ENCODE measurements at regions not wholly inside any gene's neighbourhood (a gene's known extent, or its start where the extent isn't known, plus 50 kb on each side); places are given as distances from the start of the nearest gene placed in this dataset.
A peak's percentile ranks its signal among the peaks of the same experiment; 100 is the strongest.

DNA sequence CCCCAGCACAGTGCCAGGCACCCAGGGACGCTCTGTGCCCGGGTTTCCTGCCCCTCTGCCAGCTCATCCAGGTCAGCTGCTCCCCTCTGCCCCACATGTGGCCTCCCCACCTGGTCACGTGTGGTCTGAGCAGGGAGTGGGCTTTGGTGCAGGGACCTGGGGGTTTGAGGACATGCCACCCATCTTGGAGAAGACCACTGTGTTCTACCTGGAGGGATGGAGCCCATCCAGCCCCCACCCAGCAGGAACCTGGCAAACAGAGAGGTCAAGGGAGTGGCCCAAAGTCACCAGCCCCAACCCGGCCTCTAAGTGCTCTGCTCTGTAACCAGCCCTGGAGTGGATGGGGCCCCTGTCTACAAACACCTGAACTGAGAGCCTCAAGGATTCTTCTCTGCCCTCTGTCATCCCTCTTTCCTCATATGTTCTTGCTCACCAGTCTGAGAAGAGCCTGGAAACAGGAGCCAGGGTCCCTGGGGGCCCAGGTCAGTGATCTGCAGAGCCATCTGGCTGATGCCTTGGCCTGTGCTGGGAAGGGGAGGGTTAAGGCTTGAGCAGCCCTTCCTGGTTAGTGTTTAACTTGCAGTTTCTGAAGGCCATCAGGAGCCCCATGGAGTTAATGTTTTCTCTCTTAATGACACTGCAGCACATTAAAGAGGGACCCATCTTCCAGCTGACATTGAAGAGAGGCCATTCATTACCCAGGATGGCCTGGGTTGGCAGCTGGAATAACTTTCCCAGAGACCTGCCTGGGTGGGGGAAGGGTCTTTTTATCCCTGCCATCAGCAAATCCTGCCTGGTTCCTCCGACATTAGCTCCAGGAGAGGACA, 235.4 kb downstream of the PTPRU start:
- DNase-seq (ENCODE audit: low read depth in 3 of 3) = no peak

DNA sequence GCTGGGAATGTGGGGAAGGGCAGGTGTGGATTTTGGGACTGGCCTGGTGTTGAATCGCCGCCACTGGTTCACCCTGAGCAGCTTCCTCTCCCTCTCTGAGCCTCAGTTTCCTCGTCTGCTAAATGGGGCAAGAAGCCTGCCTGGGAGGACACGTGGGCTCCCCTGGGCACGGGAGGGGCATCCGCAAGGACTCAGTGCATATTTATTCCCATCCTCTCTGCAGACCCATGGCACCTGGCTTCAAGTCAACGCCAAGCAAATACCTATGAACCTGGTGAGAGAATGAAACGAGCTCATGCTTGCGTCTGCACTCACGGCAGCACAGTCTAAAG, 234.4 kb downstream of the PTPRU start:
- no peak for DNase-seq (ENCODE audit: low read depth in 3 of 3)

DNA sequence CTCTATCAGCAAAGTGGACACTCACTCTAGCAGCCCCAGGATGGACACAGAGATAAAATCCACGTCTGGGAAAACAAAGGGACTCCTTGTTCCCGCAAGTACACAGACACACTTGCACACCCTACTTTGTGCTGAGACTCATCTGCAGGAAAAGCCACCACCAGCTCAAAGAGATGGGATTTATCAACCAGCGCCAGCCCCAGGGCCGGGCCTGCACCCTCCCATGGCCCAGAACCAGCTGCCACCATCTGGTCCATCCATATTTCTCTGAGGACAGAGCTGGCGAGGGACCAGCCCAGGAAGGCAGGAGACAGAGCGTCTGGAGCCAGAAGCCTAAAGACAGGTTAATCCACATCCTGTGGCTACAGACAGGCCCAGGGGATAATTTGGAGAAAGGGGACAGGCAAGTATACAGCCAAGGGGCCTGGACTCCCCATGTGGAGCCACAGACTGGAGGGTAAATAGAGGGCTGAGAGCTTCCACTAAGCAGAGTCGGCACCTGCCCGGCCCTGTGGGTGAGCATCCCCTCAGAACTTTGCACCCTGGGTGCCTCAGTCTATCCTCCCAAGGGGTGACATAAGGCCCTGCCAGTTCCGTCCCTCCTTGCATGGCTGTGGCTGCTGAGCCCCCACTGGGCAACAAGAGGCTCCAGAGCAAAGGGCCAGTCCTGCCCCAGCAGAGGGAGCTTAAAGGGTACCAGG, 233.9 kb downstream of the PTPRU start:
- DNase-seq (ENCODE audit: low read depth in 3 of 3) = no peak

DNA sequence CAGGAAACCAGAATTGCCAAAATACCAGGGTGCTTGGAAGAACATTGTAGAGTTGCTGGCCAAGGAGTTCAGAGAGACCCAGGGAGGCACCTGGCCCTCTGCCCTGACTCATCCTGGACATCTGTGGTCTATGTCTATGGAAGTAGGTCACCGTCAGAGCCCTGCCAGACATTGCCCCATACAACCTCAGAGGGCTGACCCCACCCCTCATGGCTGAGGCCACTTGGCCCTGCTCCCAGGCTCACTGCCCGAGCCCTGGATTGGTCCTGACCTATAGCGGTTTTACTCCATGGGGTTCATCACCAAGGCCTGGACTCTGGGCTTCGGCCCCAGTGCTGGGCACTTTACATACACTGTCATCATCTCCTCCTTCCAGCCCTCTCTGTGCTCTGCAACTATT, 233.1 kb downstream of the PTPRU start:
- DNase-seq (ENCODE audit: low read depth in 3 of 3) = no peak

DNA sequence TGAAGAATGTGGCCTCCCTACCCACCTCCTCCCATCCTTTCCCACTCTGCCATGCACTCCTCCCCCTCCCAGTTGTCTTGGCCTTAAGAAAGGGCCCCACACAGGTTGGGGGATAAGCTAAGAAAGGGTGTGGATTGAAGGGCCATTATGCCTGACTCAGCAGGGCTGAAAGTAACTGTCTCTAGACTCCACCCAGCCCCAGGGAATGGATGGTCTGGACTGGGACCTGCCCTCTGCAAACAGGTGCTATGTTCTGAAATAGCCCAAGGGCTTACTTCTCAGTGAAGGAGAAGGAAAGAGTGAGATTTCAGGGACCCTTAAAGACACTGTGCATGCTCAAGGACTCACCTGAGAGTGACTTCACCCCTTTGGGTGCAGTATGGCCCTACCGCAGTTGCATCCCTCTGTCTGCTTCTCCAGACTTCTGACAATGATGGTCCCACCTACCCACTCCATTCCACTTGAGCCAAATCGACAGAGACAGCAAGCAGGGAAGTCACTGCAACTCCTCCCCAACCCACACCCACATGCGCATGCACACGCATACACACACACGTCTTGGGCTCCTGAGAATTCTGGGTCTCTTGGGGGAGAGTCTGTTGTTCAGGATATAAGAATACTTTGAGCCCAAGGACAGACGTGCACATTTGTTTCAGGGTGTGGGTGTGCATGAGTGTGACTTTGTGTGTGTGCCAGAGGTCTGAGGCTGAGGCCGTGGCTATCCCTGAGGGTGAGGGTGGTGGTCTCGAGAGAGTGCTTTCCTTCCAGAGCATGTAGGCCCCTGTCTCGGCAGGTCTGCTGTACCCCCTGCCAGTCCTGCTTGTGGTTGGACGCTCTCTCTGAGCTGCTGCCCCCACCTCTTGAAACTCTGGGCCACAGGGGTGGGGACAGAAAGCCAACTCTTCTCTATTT, 231.9 kb downstream of the PTPRU start:
- DNase-seq (ENCODE audit: low read depth in 3 of 3) = no peak

DNA sequence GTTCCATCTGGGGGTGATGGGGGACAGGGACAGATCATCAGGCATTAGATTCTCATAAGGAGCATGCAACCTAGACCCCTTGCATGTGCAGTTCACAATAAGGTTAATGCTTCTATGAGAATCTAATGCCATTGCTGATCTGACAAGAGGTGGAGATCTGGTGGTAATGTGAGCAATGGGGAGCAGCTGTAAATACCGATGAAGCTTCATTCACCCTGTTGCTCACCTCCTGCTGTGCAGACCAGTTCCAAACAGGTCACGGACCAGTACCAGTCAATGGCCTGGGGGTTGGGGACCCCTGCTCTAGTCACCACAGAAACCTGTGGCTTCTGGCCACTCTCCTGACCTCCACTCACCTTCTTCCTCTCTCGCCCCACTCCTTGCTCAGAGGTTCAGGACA, 229.9 kb downstream of the PTPRU start:
- DNase-seq (ENCODE audit: low read depth in 3 of 3) = no peak

DNA sequence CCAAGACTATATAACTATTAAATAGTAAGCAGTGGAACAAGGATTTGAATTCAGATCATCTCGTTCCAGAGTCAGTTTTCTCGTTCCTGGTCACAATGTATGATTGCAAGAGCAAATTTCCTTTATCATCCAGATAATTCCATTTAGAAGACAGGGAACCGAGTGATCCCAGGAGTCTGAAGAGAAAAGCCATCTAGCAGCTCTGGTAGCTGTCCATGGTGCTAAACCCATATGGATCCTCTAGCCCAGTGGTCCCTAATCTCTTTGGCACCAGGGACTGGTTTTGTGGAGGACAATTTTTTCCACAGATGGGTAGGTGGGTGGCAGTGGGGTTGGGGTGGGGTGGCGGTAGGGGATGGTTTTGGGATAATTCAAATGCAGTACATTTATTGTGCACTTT, 229.4 kb downstream of the PTPRU start:
- no peak for DNase-seq (ENCODE audit: low read depth in 3 of 3)

DNA sequence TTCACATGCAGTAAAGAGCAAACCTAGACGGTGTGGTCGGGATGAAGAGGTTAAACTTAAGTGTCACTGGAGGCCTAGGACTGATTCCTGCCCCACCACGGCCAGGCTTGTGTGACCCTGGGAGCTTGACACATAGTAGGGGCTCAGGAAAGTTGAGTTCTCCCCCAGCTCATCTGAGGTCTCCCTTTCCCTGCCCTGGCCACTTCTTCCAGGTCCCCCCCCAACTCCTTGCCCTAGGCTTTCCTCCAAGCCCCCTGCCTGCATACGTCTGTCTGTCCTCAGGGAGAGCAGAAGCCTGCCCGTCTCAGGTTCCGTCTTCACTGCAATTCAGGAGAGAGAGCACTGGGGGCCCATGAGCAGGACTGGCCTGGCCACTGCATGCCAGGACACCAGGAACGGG, 225.8 kb downstream of the PTPRU start:
- DNase-seq (ENCODE audit: low read depth in 3 of 3) = no peak

DNA sequence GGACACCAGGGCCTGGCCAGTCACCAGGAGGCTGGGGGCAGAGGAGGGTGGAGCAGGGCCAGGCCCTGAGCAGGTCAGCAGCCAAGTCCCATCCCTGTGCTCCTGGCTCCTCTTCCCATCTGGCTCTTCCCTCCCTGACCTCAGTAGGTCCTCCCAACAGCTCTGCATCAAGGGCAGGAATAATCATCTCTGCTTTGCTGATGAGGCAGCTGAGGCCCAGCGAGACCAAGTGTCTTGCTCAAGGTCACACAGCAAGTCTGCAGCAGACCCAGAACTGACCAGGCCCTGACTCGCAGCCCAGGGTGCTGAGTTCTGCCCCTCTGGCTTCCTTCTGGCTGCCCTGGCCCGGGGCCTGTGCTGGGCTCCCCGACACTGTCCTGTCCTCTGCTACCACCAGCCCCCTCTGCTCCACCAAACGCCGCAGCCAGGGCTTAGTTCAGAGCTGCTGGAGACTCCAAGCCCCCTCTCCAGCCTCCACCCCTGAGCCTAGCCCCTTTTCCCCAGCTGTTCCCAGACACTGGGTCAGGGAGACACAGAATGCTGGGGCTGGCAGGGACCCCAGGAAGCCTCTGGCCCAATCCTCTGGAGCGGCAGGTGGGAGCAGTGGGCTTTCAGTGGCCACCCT, 224.9 kb downstream of the PTPRU start:
- DNase-seq (ENCODE audit: low read depth in 3 of 3) = no peak

DNA sequence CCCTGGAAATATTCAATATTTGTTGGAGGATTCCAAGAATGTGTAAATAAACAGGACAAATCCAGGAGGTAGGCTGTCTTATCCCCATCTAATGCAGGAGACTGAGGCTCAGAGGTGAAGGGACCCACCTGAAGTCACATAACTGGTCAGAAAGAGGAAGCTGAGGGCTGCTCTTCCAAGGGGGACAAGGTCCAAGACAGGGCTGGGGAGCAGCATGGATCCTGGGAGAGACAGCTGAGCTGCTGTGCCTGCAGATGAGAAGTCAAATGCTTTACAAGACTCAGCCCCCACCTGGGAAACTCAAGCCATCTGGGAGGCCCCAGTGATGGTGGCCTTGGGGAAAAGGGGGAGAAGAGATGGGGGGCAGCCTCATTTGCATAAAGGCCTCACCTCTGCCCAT, 224.4 kb downstream of the PTPRU start:
- no peak for DNase-seq (ENCODE audit: low read depth in 3 of 3)

DNA sequence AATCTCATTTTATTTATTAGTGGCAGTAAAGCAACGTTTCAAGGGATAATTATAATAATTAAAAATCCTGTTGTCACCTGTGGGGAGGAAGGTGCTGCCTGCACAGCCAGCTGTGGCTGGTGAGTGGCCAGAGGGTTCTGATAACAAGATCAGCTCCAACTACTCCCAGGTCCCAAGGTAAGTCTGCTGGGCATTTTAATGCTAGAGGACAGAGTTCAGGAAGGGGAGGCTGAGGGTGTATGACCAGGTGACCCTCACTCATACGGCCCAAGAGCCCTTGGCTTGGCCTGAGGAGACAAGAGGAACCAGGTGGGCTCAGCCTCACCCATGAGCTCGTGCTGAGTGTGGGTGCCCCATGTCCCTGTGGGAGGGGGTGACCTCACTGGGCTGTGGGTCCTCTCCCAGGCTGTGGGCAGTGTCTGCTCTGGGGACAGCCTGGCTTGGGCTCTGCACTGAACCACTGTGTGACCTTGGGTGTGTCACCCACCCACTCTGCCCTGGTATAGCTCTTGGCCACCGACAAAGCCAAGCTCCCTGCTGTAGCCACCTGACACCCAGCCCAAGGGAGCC, 223.8 kb downstream of the PTPRU start:
- no peak for DNase-seq (ENCODE audit: low read depth in 3 of 3)

DNA sequence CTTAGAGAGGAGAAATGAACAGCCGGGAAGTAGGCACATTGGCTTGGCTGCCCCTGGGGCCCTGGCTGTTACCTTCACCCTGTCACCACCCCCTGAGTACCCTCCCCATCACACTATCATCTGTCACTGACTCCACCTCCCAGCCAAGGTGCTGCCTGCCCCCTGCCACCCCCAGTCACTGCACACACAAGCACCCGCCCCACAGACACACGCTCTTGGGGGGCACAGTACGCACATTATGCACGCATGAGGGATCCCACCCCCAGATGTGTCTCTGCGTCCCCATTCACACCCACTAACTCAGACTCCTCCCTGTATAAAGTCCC, 223.3 kb downstream of the PTPRU start:
- DNase-seq (ENCODE audit: low read depth in 3 of 3) = no peak

DNA sequence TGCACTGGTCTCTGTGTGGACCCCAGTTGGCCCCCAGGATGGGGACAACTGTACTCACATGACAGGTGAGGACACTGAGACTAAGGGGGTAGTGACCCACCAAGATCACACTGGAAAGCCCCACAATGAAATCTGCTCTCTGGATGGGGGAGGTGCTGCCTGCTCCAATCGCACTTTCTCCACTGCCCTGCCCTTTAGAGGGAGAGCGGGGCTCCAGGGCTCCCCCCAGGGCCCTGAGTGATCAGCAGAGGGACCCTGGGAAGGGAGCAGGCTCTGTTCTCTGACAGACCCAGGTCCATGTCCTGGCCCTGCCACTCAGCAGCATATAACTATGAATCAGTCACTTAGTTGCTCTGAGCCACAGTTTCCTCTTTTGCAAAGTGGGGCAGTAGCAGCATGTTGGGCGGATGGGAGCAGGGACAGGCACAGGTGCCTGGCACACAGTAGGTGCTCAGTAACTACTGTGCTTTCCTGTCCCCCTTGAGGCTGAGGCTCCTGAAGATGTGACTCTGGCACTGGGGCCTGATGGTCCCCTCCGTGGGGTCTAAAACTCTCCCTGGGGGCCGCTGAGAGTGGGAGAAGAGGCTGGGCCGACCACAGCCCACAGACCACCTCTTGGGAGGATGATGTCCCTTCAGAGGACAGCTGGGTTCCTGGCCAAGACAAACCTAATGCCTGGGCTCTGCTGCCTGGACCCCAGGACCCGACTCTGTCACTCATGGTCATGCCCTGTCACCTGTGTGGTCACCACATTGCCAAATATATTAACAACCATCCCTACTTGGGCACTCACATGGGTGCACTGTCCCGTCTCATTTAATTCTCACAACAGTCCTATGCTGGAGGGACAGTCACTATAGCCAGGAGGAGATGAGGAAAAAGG, 222.7 kb downstream of the PTPRU start:
- no peak for DNase-seq (ENCODE audit: low read depth in 3 of 3)

DNA sequence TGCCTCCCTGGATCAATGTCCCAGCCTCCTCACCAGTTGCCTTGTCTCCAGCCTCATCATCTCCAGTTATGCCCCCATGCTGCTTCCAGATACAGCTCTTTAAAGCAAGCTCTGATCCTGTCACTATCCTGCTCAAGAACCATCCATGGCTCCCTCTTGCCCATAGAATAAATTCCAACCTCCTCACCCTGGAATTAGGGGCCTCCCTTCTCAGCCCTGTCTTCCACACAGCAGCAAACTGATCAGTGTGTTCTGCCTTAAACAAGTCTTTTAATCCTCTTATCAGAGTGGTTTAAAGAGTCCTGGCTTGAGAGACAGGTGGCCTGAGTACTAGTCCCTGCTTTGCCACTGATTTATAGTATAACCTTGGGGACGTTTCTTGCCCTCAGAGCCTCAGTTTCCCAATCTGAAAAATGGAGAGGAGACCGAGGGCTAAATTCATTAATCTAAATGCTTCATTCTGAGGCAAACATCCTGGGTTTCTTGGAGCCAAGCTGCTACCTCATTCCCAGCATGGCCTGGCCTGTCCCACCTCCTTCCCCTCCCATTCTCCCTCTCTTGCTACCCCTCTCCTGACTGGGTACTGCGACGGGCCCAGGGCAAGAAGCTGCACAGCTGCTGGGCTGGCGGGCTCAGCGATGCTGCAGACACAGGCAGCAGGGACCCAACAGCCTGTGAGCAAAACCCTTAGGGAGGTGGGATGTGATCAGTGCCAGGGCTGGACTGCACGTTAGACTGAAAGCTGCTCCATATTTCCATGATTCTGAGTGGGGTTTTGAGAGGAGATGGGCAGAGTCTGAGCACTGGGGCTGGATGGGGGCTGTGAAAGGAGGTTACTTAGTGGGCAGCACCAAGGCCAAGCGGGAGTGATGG, 221.4 kb downstream of the PTPRU start:
- no peak for DNase-seq (ENCODE audit: low read depth in 3 of 3)

DNA sequence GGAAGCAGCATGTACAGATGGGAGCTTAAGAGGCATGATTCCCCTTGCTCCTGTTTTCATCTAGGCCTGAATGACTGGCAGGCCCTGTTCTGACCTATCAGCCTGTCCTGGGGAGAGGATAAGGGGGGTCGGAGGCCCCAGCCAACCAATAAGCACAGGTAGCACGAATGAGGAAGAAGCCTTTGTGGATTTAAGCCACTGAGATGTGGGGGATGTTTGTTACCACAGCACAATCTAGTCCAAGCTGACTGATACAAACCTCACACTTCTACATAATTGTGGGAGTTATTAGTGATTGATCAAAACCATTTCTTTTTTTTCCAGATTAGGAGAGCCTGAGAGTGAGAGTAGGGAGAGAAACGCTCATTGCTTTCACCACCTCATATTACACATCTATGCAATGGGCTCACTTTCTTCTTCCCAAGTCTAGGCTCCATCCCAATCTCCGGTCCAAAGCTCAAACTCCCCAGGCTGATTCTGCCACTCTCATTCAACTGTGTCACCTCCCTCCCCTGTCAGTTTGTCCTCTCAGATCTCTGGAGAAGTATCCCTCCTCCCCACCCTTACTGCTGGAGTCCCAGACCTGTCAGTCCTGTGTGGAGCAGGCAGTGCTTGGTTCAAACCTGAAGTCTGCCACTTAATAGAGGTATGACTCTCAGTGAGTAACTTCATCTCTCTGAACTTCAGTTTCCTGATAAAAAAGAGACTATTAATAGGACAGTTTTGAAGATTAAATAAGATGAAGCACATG, 220.5 kb downstream of the PTPRU start:
- no peak for DNase-seq (ENCODE audit: low read depth in 3 of 3)

DNA sequence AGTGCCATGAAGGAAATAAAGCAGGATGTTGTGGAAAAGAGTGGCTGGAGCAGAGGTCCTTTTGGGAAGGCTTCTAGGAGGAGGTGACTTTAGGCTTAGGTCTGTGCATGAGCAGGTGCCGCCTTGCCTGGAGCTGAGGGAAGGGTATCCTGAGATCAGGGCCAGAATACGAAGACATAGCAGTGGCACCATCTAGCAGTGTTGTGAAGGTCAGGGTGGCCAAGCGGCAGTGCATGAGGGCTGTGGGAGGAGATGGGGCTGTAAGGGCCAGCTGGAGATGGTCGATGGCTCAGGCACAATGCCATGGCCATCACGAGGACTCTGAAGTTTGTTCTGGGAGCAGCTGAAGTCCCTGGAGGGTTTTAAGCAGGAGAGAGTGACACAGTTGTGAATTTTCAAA, 219.5 kb downstream of the PTPRU start:
- DNase-seq (ENCODE audit: low read depth in 3 of 3) = no peak

DNA sequence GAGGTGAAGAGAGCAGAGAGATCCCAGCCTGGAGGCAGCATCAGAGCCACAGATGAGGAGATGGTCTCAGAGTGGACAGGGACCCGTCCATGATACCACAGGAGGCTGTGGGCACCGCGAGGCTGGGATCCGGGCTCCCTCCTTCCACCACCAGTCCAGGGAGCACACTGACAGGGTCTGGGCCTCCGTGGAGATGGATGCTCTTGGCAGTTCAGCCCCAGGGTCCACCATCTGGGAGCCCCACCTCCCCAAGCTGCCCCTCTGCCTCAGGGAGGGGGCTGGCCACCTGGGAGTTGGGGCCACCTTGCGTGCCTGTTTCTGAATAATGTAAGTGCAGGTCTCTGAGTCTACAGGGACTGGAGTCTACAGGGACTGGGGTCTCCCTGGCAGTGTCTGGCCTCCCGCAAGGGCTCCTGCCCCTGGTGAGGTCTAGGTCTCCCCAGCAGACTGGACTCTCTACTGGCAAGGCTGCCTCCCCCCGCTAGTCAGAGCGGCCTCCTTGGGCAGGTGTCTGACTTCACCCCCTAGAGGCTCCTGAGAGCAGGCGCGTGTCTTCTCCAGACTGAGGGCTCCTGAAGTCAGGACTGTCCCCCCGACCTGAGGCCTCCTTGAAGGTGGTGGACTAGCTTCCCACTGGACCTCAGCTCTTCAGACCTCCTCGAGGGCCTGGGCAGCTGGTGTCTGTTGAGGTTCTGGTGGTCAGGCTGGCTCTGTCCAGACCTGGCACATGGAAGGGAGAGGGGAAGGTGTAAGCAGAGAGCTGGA, 218.5 kb downstream of the PTPRU start:
- no peak for DNase-seq (ENCODE audit: low read depth in 3 of 3)

DNA sequence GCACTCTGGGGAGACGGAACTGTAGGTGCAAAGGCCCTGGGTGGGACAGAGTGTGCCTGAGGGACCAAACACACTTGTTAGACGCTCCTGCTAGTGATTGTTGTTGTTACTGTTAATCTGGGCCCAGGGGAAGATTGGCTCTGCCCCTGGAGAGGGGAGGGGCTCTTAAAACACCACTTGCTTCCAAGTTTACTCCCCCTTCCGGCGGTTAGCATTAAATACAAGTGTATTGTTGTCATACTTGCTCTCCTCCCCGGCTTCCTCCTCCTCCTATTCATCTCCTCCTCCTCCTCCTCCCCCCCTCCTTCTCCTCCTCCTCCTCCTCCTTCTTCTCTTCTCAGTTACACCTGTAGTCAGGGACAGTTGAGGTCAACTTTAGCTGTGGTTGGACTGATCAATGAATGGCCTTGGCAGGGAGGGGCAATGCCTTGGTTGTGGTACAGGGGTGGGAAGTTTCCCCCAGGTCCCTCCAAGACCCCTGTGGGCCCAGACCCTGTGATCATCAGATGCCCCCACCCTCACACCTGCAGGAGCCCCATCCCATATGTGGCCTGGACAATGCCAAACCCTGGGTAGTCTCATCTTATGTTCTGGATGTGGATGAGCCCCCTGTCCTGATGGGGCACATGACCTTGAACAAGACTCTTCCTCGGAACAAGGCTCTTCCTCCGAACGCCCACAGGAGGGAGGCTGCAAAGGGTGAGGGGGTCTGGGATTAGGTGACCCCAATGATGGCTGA, 217.3 kb downstream of the PTPRU start:
- peak in 1 of 3 donors; percentile 6 for DNase-seq (ENCODE audit: low read depth in 3 of 3)

Measured in stimulated activated CD4-positive, alpha-beta T cell treated with anti-CD3 and anti-CD28 coated beads, TNF-alpha, amount 100 ng/mL, for 48 hours (primary cell).